Liver (tissue), 3 donors: ENCODE measurements at regions not wholly inside any gene's neighbourhood (a gene's known extent, or its start where the extent isn't known, plus 50 kb on each side); places are given as distances from the start of the nearest gene placed in this dataset.

ENCODE experiments used
- ATF3 ChIP-seq: IDR thresholded peaks from 2 replicates; pipeline ENCODE4 v1.6.1; 2016; ENCODE audit warnings: antibody characterized with exemption
- CTCF ChIP-seq: fragments of 150-350 bp; IDR thresholded peaks from 2 replicates; pipeline ENCODE4 v1.5.1; 2017; ENCODE audit warnings: improper control_type of control experiment, low read depth, low read length; ENCODE audit not compliant: missing input control
- EGR1 ChIP-seq, 2 donors: IDR thresholded peaks; 2 replicates each; pipeline ENCODE4 v1.6.1; 2016 to 2018; ENCODE audit warnings: antibody characterized with exemption in 2 of 2, low read depth in 2 of 2
- FOXA2 ChIP-seq: IDR thresholded peaks from 2 replicates; pipeline ENCODE4 v1.6.1; 2016; ENCODE audit warnings: antibody characterized with exemption
- GABPA ChIP-seq, 2 donors: IDR thresholded peaks in 1 of 2; conservative IDR thresholded peaks in 1 of 2; 2 replicates each; pipeline ENCODE4 v1.6.1; 2016; ENCODE audit warnings: antibody characterized with exemption in 2 of 2, mild to moderate bottlenecking in 1 of 2, moderate library complexity in 1 of 2
- JUND ChIP-seq, 2 donors: IDR thresholded peaks; 2 replicates each; pipeline ENCODE4 v1.6.1; 2016; ENCODE audit warnings: antibody characterized with exemption in 2 of 2
- MAX ChIP-seq: IDR thresholded peaks from 2 replicates; pipeline ENCODE4 v1.6.1; 2016; ENCODE audit warnings: antibody characterized with exemption
- NR2F2 ChIP-seq: IDR thresholded peaks from 2 replicates; pipeline ENCODE4 v1.6.1; 2016; ENCODE audit warnings: antibody characterized with exemption
- RAD21 ChIP-seq, 2 donors: IDR thresholded peaks; 2 replicates each; pipeline ENCODE4 v1.6.1; 2016; ENCODE audit warnings: antibody characterized with exemption in 2 of 2, mild to moderate bottlenecking in 2 of 2
- SP1 ChIP-seq: IDR thresholded peaks from 2 replicates; pipeline ENCODE4 v1.6.1; 2018; ENCODE audit warnings: antibody characterized with exemption, mild to moderate bottlenecking
- TAF1 ChIP-seq: conservative IDR thresholded peaks from 2 replicates; pipeline ENCODE4 v1.6.1; 2016; ENCODE audit warnings: antibody characterized with exemption, mild to moderate bottlenecking
- YY1 ChIP-seq: IDR thresholded peaks from 2 replicates; pipeline ENCODE4 v1.6.1; 2016; ENCODE audit warnings: antibody characterized with exemption, mild to moderate bottlenecking
- ZBTB33 ChIP-seq: IDR thresholded peaks from 2 replicates; pipeline ENCODE4 v1.6.1; 2016; ENCODE audit warnings: antibody characterized with exemption
- TF ChIP-seq, protein P1 (sequence below): IDR thresholded peaks from 2 replicates; pipeline ENCODE4 v1.6.1; 2016; ENCODE audit warnings: antibody characterized with exemption, mild to moderate bottlenecking
- donor health status: healthy.
- donor health status: healthy.

DNA sequence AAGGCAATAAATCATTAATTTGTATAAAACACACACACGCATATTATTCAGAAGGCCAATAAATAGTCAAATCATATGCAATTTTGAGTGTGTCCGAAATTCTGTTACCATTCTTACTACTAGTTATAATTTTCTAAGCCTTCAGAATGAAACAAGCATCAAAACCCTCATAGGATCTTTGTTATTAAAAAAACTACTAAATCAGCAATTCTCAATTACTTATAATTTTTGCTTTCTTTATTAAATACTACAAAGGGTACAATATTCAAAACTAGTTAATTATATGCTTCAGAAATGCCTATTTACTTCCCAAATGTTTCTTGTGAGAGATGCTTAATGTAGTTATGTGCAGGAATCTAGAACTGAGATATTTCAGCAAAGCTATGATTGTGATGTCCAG is 413.1 kb upstream of the KIF2B start:
- TF ChIP-seq CTCF = no peak
- TF ChIP-seq MAX = no peak
- no peak for TF ChIP-seq FOXA2
- no peak for TF ChIP-seq RAD21 (IDR thresholded peaks at IDR 0.05)
- TF ChIP-seq TAF1 = no peak
- no peak for TF ChIP-seq YY1
- no peak for TF ChIP-seq JUND (IDR thresholded peaks at IDR 0.05)
- no peak for TF ChIP-seq GABPA (IDR thresholded peaks at IDR 0.05 in 1 of 2, conservative IDR thresholded peaks at IDR 0.05 in 1 of 2)
- TF ChIP-seq ATF3 = no peak
- TF ChIP-seq SP1 = no peak
- TF ChIP-seq, protein P1, sequence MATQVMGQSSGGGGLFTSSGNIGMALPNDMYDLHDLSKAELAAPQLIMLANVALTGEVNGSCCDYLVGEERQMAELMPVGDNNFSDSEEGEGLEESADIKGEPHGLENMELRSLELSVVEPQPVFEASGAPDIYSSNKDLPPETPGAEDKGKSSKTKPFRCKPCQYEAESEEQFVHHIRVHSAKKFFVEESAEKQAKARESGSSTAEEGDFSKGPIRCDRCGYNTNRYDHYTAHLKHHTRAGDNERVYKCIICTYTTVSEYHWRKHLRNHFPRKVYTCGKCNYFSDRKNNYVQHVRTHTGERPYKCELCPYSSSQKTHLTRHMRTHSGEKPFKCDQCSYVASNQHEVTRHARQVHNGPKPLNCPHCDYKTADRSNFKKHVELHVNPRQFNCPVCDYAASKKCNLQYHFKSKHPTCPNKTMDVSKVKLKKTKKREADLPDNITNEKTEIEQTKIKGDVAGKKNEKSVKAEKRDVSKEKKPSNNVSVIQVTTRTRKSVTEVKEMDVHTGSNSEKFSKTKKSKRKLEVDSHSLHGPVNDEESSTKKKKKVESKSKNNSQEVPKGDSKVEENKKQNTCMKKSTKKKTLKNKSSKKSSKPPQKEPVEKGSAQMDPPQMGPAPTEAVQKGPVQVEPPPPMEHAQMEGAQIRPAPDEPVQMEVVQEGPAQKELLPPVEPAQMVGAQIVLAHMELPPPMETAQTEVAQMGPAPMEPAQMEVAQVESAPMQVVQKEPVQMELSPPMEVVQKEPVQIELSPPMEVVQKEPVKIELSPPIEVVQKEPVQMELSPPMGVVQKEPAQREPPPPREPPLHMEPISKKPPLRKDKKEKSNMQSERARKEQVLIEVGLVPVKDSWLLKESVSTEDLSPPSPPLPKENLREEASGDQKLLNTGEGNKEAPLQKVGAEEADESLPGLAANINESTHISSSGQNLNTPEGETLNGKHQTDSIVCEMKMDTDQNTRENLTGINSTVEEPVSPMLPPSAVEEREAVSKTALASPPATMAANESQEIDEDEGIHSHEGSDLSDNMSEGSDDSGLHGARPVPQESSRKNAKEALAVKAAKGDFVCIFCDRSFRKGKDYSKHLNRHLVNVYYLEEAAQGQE = no peak
- TF ChIP-seq ZBTB33 = no peak
- TF ChIP-seq NR2F2 = no peak
- no peak for TF ChIP-seq EGR1 (IDR thresholded peaks at IDR 0.05; ENCODE audit: low read depth in 2 of 2)
